ENCODE measurements at regions not wholly inside any gene's neighbourhood (a gene's known extent, or its start where the extent isn't known, plus 50 kb on each side); places are given as distances from the start of the nearest gene placed in this dataset.
A peak's percentile ranks its signal among the peaks of the same experiment; 100 is the strongest.

- peak; percentile 45 to 76 (median 55) for DNase-seq
These were observed 253.4 kb downstream of the RHOU start for GRCh38 chr1:228988664-228989063.

GRCh38 chr1:228989176-228989575 lies 253.9 kb downstream of the RHOU start:
- Histone ChIP-seq H3K9me3 (ENCODE audit: control insufficient read depth, low read length) (no peaks in the 10 kb centered on the region), H3K27ac (ENCODE audit: low read length) (no peak overlapping the region), H3K4me1 (ENCODE audit: control insufficient read depth, insufficient read depth, low read length) (peaks cover 11% of the 10 kb centered on the region), H3K27me3 (ENCODE audit: control insufficient read depth, insufficient read depth) (no peaks in the 10 kb centered on the region), H3K4me3 (ENCODE audit: low read length) (no peak overlapping the region)
- 82% methylated on average over 9 of the region's 9 CpGs for WGBS
- DNase-seq, result no peak
- intact Hi-C loops (cut with DNase I), result no loop called here
- no peak for ATAC-seq

More at GRCh38 chr1:228988664-228989063, 253.4 kb downstream of the RHOU start:
- 64% methylated on average over 6 of the region's 6 CpGs for WGBS
- Histone ChIP-seq H3K9me3 (ENCODE audit: control insufficient read depth, low read length) (no peaks in the 10 kb centered on the region), H3K4me3 (ENCODE audit: low read length) (no peak overlapping the region), H3K27me3 (ENCODE audit: control insufficient read depth, insufficient read depth) (no peaks in the 10 kb centered on the region), H3K27ac (ENCODE audit: low read length) (no peak overlapping the region), H3K4me1 (ENCODE audit: control insufficient read depth, insufficient read depth, low read length) (peaks cover 11% of the 10 kb centered on the region)
- ATAC-seq, result peak in 1 of 2 donors; percentile 25
- intact Hi-C loops (cut with DNase I), result no loop called here

- no peak overlapping the region for H3K27ac ChIP-seq (ENCODE audit: low read length)
- H3K27me3 ChIP-seq (ENCODE audit: control insufficient read depth, insufficient read depth), result no peaks in the 10 kb centered on the region
- H3K4me1 ChIP-seq (ENCODE audit: control insufficient read depth, insufficient read depth, low read length), result peaks cover 11% of the 10 kb centered on the region
- no peak overlapping the region for H3K4me3 ChIP-seq (ENCODE audit: low read length)
- DNase-seq (peak in 1 of 3 donors; percentile 50), ATAC-seq (no peak)
- WGBS, result 96% methylated on average over 5 of the region's 5 CpGs
- no peaks in the 10 kb centered on the region for H3K9me3 ChIP-seq (ENCODE audit: control insufficient read depth, low read length)
- intact Hi-C loops (cut with DNase I), result no loop called here
These were observed 254.4 kb downstream of the RHOU start for GRCh38 chr1:228989676-228989991.

- no peaks in the 10 kb centered on the region for H3K27me3 ChIP-seq (ENCODE audit: control insufficient read depth, insufficient read depth)
- peaks cover 11% of the 10 kb centered on the region for H3K4me1 ChIP-seq (ENCODE audit: control insufficient read depth, insufficient read depth, low read length)
- 42% methylated on average over 12 of the region's 12 CpGs for WGBS
- DNase-seq, result peak; percentile 88 to 92 (median 92)
- peak overlapping the region; percentile 13 for H3K27ac ChIP-seq (ENCODE audit: low read length)
- no peak overlapping the region for H3K4me3 ChIP-seq (ENCODE audit: low read length)
- peak; percentile 88 for ATAC-seq
- intact Hi-C loops (cut with DNase I), result no loop called here
- H3K9me3 ChIP-seq (ENCODE audit: control insufficient read depth, low read length), result no peaks in the 10 kb centered on the region
These were observed 254.9 kb downstream of the RHOU start for GRCh38 chr1:228989992-228990827.

GRCh38 chr1:228990906-228991569 lies 255.8 kb downstream of the RHOU start:
- Histone ChIP-seq H3K27ac (ENCODE audit: low read length) (peak overlapping the region; percentile 33), H3K4me3 (ENCODE audit: low read length) (no peak overlapping the region), H3K27me3 (ENCODE audit: control insufficient read depth, insufficient read depth) (no peaks in the 10 kb centered on the region), H3K4me1 (ENCODE audit: control insufficient read depth, insufficient read depth, low read length) (peaks cover 11% of the 10 kb centered on the region), H3K9me3 (ENCODE audit: control insufficient read depth, low read length) (no peaks in the 10 kb centered on the region)
- intact Hi-C loops (cut with DNase I), result no loop called here
- DNase-seq (peak in 1 of 3 donors; percentile 47), ATAC-seq (no peak)
- WGBS, result 81% methylated on average over 13 of the region's 13 CpGs

- Histone ChIP-seq H3K9me3 (ENCODE audit: control insufficient read depth, low read length) (no peaks in the 10 kb centered on the region), H3K27ac (ENCODE audit: low read length) (no peak overlapping the region), H3K27me3 (ENCODE audit: control insufficient read depth, insufficient read depth) (no peaks in the 10 kb centered on the region), H3K4me1 (ENCODE audit: control insufficient read depth, insufficient read depth, low read length) (peaks cover 11% of the 10 kb centered on the region), H3K4me3 (ENCODE audit: low read length) (no peak overlapping the region)
- DNase-seq, result no peak
- intact Hi-C loops (cut with DNase I), result no loop called here
- 95% methylated on average over 2 of the region's 2 CpGs for WGBS
- no peak for ATAC-seq
These were observed 256.8 kb downstream of the RHOU start for GRCh38 chr1:228992044-228992443.

- Histone ChIP-seq H3K27me3 (ENCODE audit: control insufficient read depth, insufficient read depth) (no peaks in the 10 kb centered on the region), H3K27ac (ENCODE audit: low read length) (no peak overlapping the region), H3K4me3 (ENCODE audit: low read length) (no peak overlapping the region), H3K9me3 (ENCODE audit: control insufficient read depth, low read length) (no peaks in the 10 kb centered on the region), H3K4me1 (ENCODE audit: control insufficient read depth, insufficient read depth, low read length) (peaks cover 11% of the 10 kb centered on the region)
- intact Hi-C loops (cut with DNase I), result no loop called here
- 92% methylated on average over 8 of the region's 8 CpGs for WGBS
- DNase-seq, result no peak
- no peak for ATAC-seq
These were observed 257.7 kb downstream of the RHOU start for GRCh38 chr1:228992907-228993535.

GRCh38 chr1:228994676-228995594 lies 259.7 kb downstream of the RHOU start:
- H3K4me3 ChIP-seq (ENCODE audit: low read length), result no peak overlapping the region
- intact Hi-C loops (cut with DNase I), result no loop called here
- H3K4me1 ChIP-seq (ENCODE audit: control insufficient read depth, insufficient read depth, low read length), result peaks cover 8% of the 10 kb centered on the region
- DNase-seq (no peak), ATAC-seq (no peak)
- no peaks in the 10 kb centered on the region for H3K9me3 ChIP-seq (ENCODE audit: control insufficient read depth, low read length)
- H3K27me3 ChIP-seq (ENCODE audit: control insufficient read depth, insufficient read depth), result no peaks in the 10 kb centered on the region
- WGBS, result 84% methylated on average over 2 of the region's 2 CpGs
- no peak overlapping the region for H3K27ac ChIP-seq (ENCODE audit: low read length)

GRCh38 chr1:228996281-228996680 lies 261.0 kb downstream of the RHOU start:
- ATAC-seq, result peak; percentile 44 to 73
- Histone ChIP-seq H3K4me3 (ENCODE audit: low read length) (no peak overlapping the region), H3K27me3 (ENCODE audit: control insufficient read depth, insufficient read depth) (no peaks in the 10 kb centered on the region), H3K27ac (ENCODE audit: low read length) (no peak overlapping the region), H3K9me3 (ENCODE audit: control insufficient read depth, low read length) (no peaks in the 10 kb centered on the region), H3K4me1 (ENCODE audit: control insufficient read depth, insufficient read depth, low read length) (no peaks in the 10 kb centered on the region)
- peak; percentile 32 to 70 (median 59) for DNase-seq
- WGBS, result 83% methylated on average over 6 of the region's 6 CpGs
- intact Hi-C loops (cut with DNase I), result no loop called here

GRCh38 chr1:228997721-228998144 lies 262.5 kb downstream of the RHOU start:
- no peaks in the 10 kb centered on the region for H3K9me3 ChIP-seq (ENCODE audit: control insufficient read depth, low read length)
- H3K4me1 ChIP-seq (ENCODE audit: control insufficient read depth, insufficient read depth, low read length), result no peaks in the 10 kb centered on the region
- ATAC-seq (no peak), DNase-seq (no peak)
- no peak overlapping the region for H3K27ac ChIP-seq (ENCODE audit: low read length)
- no peaks in the 10 kb centered on the region for H3K27me3 ChIP-seq (ENCODE audit: control insufficient read depth, insufficient read depth)
- no peak overlapping the region for H3K4me3 ChIP-seq (ENCODE audit: low read length)
- over 99% methylated on average over 4 of the region's 4 CpGs for WGBS
- intact Hi-C loops (cut with DNase I), result no loop called here

Measured in right cardiac atrium (tissue), 5 donors.